ENCODE measurements at regions not wholly inside any gene's neighbourhood (a gene's known extent, or its start where the extent isn't known, plus 50 kb on each side); places are given as distances from the start of the nearest gene placed in this dataset.

DNA sequence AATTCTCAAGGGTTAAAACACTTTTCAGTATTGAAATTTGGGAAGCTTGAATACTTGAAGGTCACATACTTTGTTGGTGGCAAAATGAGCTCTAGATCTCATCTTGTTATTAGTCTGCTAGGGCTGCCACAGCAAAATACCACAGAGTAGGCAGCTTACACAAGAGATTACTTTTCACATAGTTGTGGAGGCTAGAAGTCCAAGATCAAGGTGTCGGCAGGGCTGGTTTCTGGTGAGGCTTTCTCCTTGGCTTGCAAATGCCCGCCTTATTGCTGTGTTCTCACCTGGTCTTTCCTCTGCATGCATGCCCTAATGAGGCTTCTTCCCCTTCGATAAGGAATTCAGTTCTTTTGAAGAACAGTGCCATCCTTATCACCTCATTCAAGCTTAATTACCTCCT is 270.8 kb upstream of the ANKRD55 start:
- TF ChIP-seq CTCF (conservative IDR thresholded peaks at IDR 0.05 in 1 of 2, IDR thresholded peaks at IDR 0.05 in 1 of 2; ENCODE audit: extremely low read depth in 1 of 2, insufficient read depth in 1 of 2, low read depth in 1 of 2, low read length in 2 of 2) = no peak
- no peak for TF ChIP-seq EZH2 (IDR thresholded peaks at IDR 0.05; ENCODE audit: borderline replicate concordance, low read length)

Data from mammary epithelial cell (primary cell).